AG04450 (cell line): ENCODE measurements at regions not wholly inside any gene's neighbourhood (a gene's known extent, or its start where the extent isn't known, plus 50 kb on each side); places are given as distances from the start of the nearest gene placed in this dataset.

Source experiments
- CTCF ChIA-PET: fragments of 300-600, 350-600 bp; formaldehyde crosslinking; extraction: SDS; loops from one replicate; lab custom pipeline; 2022; ENCODE audit warnings: antibody characterized with exemption, inconsistent platforms; lab: Charles Lee
- POLR2A ChIA-PET: fragments of 350-600 bp; formaldehyde crosslinking; extraction: SDS; loops from one replicate; lab custom pipeline; 2021; ENCODE audit warnings: antibody characterized with exemption, inconsistent platforms; lab: Yijun Ruan, JAX
- DNase-seq: peaks from one replicate; pipeline ENCODE4 v3.0.0-alpha.2; 2011; ENCODE audit warnings: low read depth, low spot score
- H3K27ac ChIP-seq: one replicate; pipeline ENCODE4 v1.5.1; 2012; ENCODE audit warnings: low read depth, low read length, control low read depth
- H3K27me3 ChIP-seq: one replicate; pipeline ENCODE4 v1.6.0; 2012; ENCODE audit warnings: low read length; ENCODE audit not compliant: control insufficient read depth, insufficient read depth
- H3K4me3 ChIP-seq: 2 replicates; pipeline ENCODE4 v1.5.1; 2011; ENCODE audit warnings: mild to moderate bottlenecking, low read depth, low read length, control low read depth
- H3K9me3 ChIP-seq: 2 replicates; pipeline ENCODE4 v1.5.1; 2012; ENCODE audit warnings: low read length; ENCODE audit not compliant: control insufficient read depth, insufficient read depth
- CTCF ChIP-seq: IDR thresholded peaks from 2 replicates; pipeline ENCODE4 v1.5.1; 2011; ENCODE audit warnings: low read depth, low read length, control low read depth, inconsistent platforms

- Histone ChIP-seq H3K9me3 (no peaks in the 10 kb centered on the region), H3K27ac (no peak overlapping the region), H3K27me3 (no peaks in the 10 kb centered on the region), H3K4me3 (no peak overlapping the region)
- no peak for TF ChIP-seq CTCF
- no peak for DNase-seq
- POLR2A ChIA-PET, result no interaction called here
- CTCF ChIA-PET, result no interaction called here
Observed at GRCh38 chr5:126133424-126133823, 289.8 kb upstream of the GRAMD2B start.

GRCh38 chr5:126137891-126138280, 285.3 kb upstream of the GRAMD2B start:
- no peak overlapping the region for H3K27ac ChIP-seq
- DNase-seq, result no peak
- H3K4me3 ChIP-seq, result no peak overlapping the region
- TF ChIP-seq CTCF, result no peak
- ChIA-PET POLR2A (no interaction called here), CTCF (no interaction called here)
- H3K9me3 ChIP-seq, result no peaks in the 10 kb centered on the region
- no peaks in the 10 kb centered on the region for H3K27me3 ChIP-seq

GRCh38 chr5:126138281-126138931, 284.8 kb upstream of the GRAMD2B start:
- no peak for TF ChIP-seq CTCF
- Histone ChIP-seq H3K27me3 (no peaks in the 10 kb centered on the region), H3K4me3 (no peak overlapping the region), H3K27ac (no peak overlapping the region), H3K9me3 (no peaks in the 10 kb centered on the region)
- ChIA-PET CTCF (no interaction called here), POLR2A (interaction anchor here (0.5 kb wide), 1 partner anchor 8 kb away, joined by 4 read pairs; no protein-coding TSS in a partner anchor)
- no peak for DNase-seq

- no peak overlapping the region for H3K27ac ChIP-seq
- POLR2A ChIA-PET, result no interaction called here
- no peak overlapping the region for H3K4me3 ChIP-seq
- no peaks in the 10 kb centered on the region for H3K27me3 ChIP-seq
- no peaks in the 10 kb centered on the region for H3K9me3 ChIP-seq
- DNase-seq, result no peak
- TF ChIP-seq CTCF, result no peak
- CTCF ChIA-PET, result no interaction called here
Observed at GRCh38 chr5:126139086-126139485, 284.1 kb upstream of the GRAMD2B start.

- no peaks in the 10 kb centered on the region for H3K27me3 ChIP-seq
- POLR2A ChIA-PET, result no interaction called here
- no peak for DNase-seq
- CTCF ChIA-PET, result no interaction called here
- TF ChIP-seq CTCF, result no peak
- H3K27ac ChIP-seq, result no peak overlapping the region
- no peaks in the 10 kb centered on the region for H3K9me3 ChIP-seq
- no peak overlapping the region for H3K4me3 ChIP-seq
Observed at GRCh38 chr5:126139773-126140172, 283.4 kb upstream of the GRAMD2B start.
